ENCODE measurements at regions not wholly inside any gene's neighbourhood (a gene's known extent, or its start where the extent isn't known, plus 50 kb on each side); places are given as distances from the start of the nearest gene placed in this dataset.

DNA sequence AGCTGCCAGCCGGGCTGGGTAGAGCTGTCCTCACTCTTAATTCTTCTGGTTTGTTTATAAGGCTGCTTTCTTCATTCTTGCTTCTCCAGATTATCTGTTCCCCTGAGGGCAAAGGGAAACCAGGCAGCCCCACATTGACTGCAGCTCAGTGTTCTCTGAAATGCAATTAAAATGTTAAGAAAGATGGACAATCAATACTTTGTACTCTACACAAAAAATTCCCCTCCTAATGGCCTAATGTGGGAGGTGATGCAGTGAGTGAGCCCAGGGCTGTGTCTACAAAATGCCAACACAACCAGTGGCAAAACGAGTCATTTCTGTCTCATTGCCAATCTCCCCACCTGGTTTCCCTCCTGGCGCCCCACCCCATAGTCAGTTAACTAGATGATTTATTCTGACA, 541.7 kb upstream of the RAB6C start:
- no peak for TF ChIP-seq EP300 (IDR thresholded peaks at IDR 0.05)
- TF ChIP-seq, protein P1, sequence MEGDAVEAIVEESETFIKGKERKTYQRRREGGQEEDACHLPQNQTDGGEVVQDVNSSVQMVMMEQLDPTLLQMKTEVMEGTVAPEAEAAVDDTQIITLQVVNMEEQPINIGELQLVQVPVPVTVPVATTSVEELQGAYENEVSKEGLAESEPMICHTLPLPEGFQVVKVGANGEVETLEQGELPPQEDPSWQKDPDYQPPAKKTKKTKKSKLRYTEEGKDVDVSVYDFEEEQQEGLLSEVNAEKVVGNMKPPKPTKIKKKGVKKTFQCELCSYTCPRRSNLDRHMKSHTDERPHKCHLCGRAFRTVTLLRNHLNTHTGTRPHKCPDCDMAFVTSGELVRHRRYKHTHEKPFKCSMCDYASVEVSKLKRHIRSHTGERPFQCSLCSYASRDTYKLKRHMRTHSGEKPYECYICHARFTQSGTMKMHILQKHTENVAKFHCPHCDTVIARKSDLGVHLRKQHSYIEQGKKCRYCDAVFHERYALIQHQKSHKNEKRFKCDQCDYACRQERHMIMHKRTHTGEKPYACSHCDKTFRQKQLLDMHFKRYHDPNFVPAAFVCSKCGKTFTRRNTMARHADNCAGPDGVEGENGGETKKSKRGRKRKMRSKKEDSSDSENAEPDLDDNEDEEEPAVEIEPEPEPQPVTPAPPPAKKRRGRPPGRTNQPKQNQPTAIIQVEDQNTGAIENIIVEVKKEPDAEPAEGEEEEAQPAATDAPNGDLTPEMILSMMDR (IDR thresholded peaks at IDR 0.05): no peak

All from ovary (tissue), 3 donors.